ENCODE measurements at regions not wholly inside any gene's neighbourhood (a gene's known extent, or its start where the extent isn't known, plus 50 kb on each side); places are given as distances from the start of the nearest gene placed in this dataset.
"Not testable (repeated sequence)": the region's sequence is repeated elsewhere in the genome, so short reads cannot be mapped to it uniquely, and the experiment has no call there.

GRCh38 chr14:61602003-61602732, 93.1 kb upstream of the HIF1A start:
- in situ Hi-C loops (cut with HindIII; ENCODE audit: low sequenced_read_pairs) = no loop called here
- DNase-seq (ENCODE audit: low spot score) = no peak

- in situ Hi-C loops (cut with HindIII; ENCODE audit: low sequenced_read_pairs) = no loop called here
- DNase-seq (ENCODE audit: low spot score) = no peak
Observed at GRCh38 chr14:61602733-61603077, 92.6 kb upstream of the HIF1A start.

- in situ Hi-C loops (cut with HindIII; ENCODE audit: low sequenced_read_pairs) = no loop called here
- no peak for DNase-seq (ENCODE audit: low spot score)
Observed at GRCh38 chr14:61603736-61604135, 91.6 kb upstream of the HIF1A start.

- in situ Hi-C loops (cut with HindIII; ENCODE audit: low sequenced_read_pairs) = no loop called here
- no peak for DNase-seq (ENCODE audit: low spot score)
Observed at GRCh38 chr14:61607570-61608244, 87.6 kb upstream of the HIF1A start.

GRCh38 chr14:61608245-61609165, 86.8 kb upstream of the HIF1A start:
- in situ Hi-C loops (cut with HindIII; ENCODE audit: low sequenced_read_pairs) = no loop called here
- DNase-seq (ENCODE audit: low spot score) = peak; percentile 94

- in situ Hi-C loops (cut with HindIII; ENCODE audit: low sequenced_read_pairs) = no loop called here
- peak; percentile 89 for DNase-seq (ENCODE audit: low spot score)
Observed at GRCh38 chr14:61609191-61609843, 86.0 kb upstream of the HIF1A start.

- DNase-seq (ENCODE audit: low spot score) = no peak
- in situ Hi-C loops (cut with HindIII; ENCODE audit: low sequenced_read_pairs) = no loop called here
Observed at GRCh38 chr14:61609884-61610283, 85.4 kb upstream of the HIF1A start.

- in situ Hi-C loops (cut with HindIII; ENCODE audit: low sequenced_read_pairs) = no loop called here
- no peak for DNase-seq (ENCODE audit: low spot score)
Observed at GRCh38 chr14:61610900-61611299, 84.4 kb upstream of the HIF1A start.

- in situ Hi-C loops (cut with HindIII; ENCODE audit: low sequenced_read_pairs) = no loop called here
Observed at GRCh38 chr14:61611880-61612630, 83.3 kb upstream of the HIF1A start.

GRCh38 chr14:61613006-61613405, 82.3 kb upstream of the HIF1A start:
- in situ Hi-C loops (cut with HindIII; ENCODE audit: low sequenced_read_pairs); DNase-seq (ENCODE audit: low spot score): not testable (repeated sequence)

More at GRCh38 chr14:61611880-61612630, 83.3 kb upstream of the HIF1A start:
- no peak for DNase-seq (ENCODE audit: low spot score)

GRCh38 chr14:61614693-61615092, 80.6 kb upstream of the HIF1A start:
- no peak for DNase-seq (ENCODE audit: low spot score)
- in situ Hi-C loops (cut with HindIII; ENCODE audit: low sequenced_read_pairs) = no loop called here

GRCh38 chr14:61615743-61616523, 79.4 kb upstream of the HIF1A start:
- in situ Hi-C loops (cut with HindIII; ENCODE audit: low sequenced_read_pairs) = no loop called here
- DNase-seq (ENCODE audit: low spot score) = no peak

- DNase-seq (ENCODE audit: low spot score) = no peak
- in situ Hi-C loops (cut with HindIII; ENCODE audit: low sequenced_read_pairs) = no loop called here
Observed at GRCh38 chr14:61616524-61617185, 78.7 kb upstream of the HIF1A start.

- DNase-seq (ENCODE audit: low spot score) = no peak
Observed at GRCh38 chr14:61618448-61618847, 76.9 kb upstream of the HIF1A start.

GRCh38 chr14:61619494-61619893, 75.8 kb upstream of the HIF1A start:
- in situ Hi-C loops (cut with HindIII; ENCODE audit: low sequenced_read_pairs) = no loop called here
- DNase-seq (ENCODE audit: low spot score) = no peak

More at GRCh38 chr14:61618448-61618847, 76.9 kb upstream of the HIF1A start:
- in situ Hi-C loops (cut with HindIII; ENCODE audit: low sequenced_read_pairs) = no loop called here

GRCh38 chr14:61620130-61620946, 75.0 kb upstream of the HIF1A start:
- DNase-seq (ENCODE audit: low spot score) = no peak
- in situ Hi-C loops (cut with HindIII; ENCODE audit: low sequenced_read_pairs) = no loop called here

GRCh38 chr14:61621444-61621843, 73.9 kb upstream of the HIF1A start:
- in situ Hi-C loops (cut with HindIII; ENCODE audit: low sequenced_read_pairs) = no loop called here
- DNase-seq (ENCODE audit: low spot score) = no peak

Measured in G401 (cell line).